ENCODE measurements at regions not wholly inside any gene's neighbourhood (a gene's known extent, or its start where the extent isn't known, plus 50 kb on each side); places are given as distances from the start of the nearest gene placed in this dataset.

DNA sequence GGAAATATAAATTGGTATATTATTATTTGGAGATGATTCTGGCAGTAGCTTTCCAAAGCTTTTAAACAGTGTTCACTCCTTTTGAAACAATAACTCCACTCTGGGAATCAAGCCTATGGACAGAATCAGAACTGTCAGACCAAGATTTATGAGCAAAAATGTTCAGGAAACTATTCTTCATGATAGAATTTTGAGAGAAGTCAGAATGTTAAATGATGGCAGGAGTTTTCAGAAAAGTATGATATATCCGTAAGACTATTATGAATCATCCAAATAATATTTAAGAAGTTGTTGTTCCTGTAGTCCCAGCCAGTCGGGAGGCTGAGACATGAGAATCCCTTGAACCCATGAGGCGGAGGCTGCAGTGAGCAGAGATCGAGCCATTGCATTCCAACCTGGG is 50.5 kb upstream of the ADGRG2 start:
- DNase-seq (ENCODE audit: low read depth), result no peak
- no peak overlapping the region for H3K4me3 ChIP-seq (ENCODE audit: low read length)
- TF ChIP-seq, protein P1, sequence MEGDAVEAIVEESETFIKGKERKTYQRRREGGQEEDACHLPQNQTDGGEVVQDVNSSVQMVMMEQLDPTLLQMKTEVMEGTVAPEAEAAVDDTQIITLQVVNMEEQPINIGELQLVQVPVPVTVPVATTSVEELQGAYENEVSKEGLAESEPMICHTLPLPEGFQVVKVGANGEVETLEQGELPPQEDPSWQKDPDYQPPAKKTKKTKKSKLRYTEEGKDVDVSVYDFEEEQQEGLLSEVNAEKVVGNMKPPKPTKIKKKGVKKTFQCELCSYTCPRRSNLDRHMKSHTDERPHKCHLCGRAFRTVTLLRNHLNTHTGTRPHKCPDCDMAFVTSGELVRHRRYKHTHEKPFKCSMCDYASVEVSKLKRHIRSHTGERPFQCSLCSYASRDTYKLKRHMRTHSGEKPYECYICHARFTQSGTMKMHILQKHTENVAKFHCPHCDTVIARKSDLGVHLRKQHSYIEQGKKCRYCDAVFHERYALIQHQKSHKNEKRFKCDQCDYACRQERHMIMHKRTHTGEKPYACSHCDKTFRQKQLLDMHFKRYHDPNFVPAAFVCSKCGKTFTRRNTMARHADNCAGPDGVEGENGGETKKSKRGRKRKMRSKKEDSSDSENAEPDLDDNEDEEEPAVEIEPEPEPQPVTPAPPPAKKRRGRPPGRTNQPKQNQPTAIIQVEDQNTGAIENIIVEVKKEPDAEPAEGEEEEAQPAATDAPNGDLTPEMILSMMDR (conservative IDR thresholded peaks at IDR 0.05; ENCODE audit: low read depth, low read length), result no peak

DNA sequence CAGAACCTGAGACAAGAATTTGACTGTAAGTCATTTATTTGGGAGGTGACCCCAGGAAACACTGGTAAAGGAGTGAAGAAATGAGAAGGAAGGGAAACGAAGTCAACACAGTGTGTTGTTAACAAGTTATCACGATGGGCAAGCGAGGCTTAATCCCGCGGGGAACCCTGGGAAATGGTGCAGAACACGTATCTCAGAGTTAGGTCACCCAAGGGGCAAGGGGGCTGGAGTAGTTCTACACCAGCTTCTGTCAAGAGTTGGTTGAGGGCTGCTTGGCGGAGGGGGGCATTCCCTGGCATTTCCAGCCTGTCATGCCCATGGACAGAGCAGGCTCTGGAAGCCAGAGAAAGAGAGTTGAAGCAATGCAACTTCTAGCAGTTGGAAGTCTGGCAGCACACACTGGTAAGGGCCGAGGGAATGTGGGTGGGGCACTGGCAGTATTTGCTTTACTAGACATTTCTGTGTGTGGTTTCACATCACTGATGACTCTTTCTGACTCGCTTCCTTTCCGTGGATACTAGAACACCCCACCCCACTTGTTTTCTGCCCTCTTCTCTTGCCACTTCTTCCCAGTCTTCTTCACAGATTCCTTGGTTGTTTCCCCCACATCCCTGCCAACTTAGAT is 52.2 kb upstream of the ADGRG2 start:
- no peak overlapping the region for H3K4me3 ChIP-seq (ENCODE audit: low read length)
- TF ChIP-seq, protein P1 (conservative IDR thresholded peaks at IDR 0.05; ENCODE audit: low read depth, low read length), result no peak
- DNase-seq (ENCODE audit: low read depth), result no peak

DNA sequence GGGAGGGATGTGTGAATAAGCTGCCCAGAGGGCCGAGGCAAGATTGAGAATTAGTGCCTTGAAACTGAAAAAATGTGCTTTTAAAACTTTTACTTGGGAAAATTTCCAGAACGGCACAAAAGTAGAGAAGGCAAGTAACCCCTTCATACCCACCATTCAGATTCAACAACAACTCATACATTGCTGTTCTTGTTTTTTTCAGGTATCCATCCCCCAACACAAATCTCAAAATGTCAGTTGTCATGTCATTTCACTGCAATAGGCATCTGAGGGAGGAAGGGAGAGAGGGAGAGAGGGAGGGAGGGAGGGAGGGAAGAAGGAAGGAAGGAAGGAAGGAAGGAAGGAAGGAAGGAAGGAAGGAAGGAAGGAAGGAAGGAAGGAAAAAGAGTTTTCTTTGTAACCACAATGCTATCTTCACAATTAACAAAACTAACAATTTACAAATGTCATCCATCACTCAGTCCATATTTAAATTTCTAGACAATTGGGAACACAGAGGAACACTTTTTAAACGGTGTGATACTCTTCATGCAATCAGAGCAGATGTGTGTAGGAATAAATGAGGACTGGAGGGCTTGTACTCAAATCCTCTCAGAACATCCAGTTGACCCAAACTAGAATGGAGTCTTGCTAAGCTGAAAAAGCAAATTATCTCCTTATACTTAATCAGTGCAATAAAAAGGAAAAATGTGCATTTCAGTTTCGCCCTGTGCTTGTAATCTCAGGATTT is 54.8 kb upstream of the ADGRG2 start:
- no peak overlapping the region for H3K4me3 ChIP-seq (ENCODE audit: low read length)
- TF ChIP-seq, protein P1 (conservative IDR thresholded peaks at IDR 0.05; ENCODE audit: low read depth, low read length), result no peak
- no peak for DNase-seq (ENCODE audit: low read depth)

DNA sequence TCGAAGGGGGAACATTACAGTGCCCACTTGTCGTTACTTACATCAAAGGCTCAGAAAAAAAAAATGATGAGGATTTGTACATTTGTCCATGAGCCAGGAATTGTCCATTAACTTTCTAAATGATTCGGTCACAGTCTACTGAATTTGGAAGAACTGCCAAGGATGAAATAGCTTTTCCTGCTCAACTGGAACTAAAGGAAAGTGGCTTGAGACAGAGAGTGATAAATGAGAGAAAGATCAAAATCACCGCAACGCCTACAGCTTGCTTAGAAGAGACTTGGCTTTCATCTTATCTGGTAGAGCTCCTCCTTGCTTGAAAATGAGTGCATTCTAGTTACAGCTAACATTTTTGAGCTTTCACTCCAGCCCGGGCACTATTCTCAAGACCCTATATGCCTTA is 55.5 kb upstream of the ADGRG2 start:
- H3K4me3 ChIP-seq (ENCODE audit: low read length), result no peak overlapping the region
- DNase-seq (ENCODE audit: low read depth), result no peak
- TF ChIP-seq, protein P1 (conservative IDR thresholded peaks at IDR 0.05; ENCODE audit: low read depth, low read length), result no peak

DNA sequence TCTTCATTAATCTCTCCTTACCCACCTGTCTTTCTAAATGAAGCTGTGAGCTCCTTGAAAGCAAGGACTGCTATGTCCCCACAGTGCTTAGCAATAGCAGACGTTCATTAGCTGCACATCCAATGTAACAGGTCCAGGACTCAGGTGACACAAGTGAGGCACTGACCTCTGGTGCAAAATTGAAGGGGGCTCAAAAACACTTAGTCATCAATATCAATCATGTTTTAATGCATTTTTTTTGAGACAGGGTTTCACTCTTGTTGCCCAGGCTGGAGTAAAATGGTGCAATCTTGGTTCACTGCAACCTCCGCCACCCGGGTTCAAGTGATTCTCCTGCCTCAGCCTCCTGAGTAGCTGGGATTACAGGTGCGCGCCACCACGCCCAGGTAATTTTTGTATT is 56.1 kb upstream of the ADGRG2 start:
- no peak for DNase-seq (ENCODE audit: low read depth)
- no peak overlapping the region for H3K4me3 ChIP-seq (ENCODE audit: low read length)
- TF ChIP-seq, protein P1 (conservative IDR thresholded peaks at IDR 0.05; ENCODE audit: low read depth, low read length), result no peak

DNA sequence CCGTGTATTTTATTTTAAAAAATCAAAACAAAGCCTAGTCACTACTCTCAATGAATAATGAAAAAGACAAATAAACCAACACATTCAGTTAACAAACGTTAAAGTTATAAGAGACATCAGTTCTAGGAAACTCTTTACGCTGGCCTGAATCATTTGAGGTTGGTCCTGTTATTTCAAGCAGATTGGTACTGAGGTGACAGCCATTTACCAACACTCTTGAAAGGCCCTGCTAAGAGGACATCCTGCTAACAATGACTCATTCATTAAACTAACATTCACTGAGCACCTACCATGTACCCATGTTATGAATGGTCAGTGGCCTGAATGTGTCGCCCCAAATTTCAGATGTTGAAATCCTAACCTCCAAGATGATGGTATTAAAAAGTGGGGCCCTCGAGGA is 57.1 kb upstream of the ADGRG2 start:
- TF ChIP-seq, protein P1 (conservative IDR thresholded peaks at IDR 0.05; ENCODE audit: low read depth, low read length), result no peak
- no peak overlapping the region for H3K4me3 ChIP-seq (ENCODE audit: low read length)
- DNase-seq (ENCODE audit: low read depth), result no peak

DNA sequence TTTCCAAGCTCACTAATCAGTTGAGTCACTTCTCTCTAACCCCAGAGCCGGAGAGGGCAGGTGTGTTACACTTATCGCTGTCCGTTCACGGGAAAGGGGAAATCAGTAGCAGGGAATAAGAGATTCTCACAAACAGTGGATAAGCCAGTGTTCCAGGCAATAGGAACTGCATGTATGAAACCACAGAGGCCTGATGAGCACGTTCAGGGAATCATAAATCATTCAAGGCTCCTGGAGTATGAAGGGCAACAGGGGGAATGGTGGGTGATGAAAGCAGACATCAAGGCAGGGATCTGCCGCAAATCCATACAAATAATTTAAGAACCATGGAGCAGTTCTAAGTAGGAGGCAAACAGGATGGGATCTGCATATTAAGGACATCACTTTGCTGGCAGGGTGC is 59.1 kb upstream of the ADGRG2 start:
- H3K4me3 ChIP-seq (ENCODE audit: low read length), result no peak overlapping the region
- TF ChIP-seq, protein P1 (conservative IDR thresholded peaks at IDR 0.05; ENCODE audit: low read depth, low read length), result no peak
- no peak for DNase-seq (ENCODE audit: low read depth)

All from retinal pigment epithelial cell (primary cell).